Heart left ventricle (tissue), 16 donors: ENCODE measurements at regions not wholly inside any gene's neighbourhood (a gene's known extent, or its start where the extent isn't known, plus 50 kb on each side); places are given as distances from the start of the nearest gene placed in this dataset.

Source experiments
- ATAC-seq, 4 donors: fragments of 200-7000 bp; cut with Tn5 transposase; one replicate each; pipeline ENCODE4 v1.9.1; 2020 to 2022; ENCODE audit warnings: moderate library complexity in 4 of 4, mild to moderate bottlenecking in 3 of 4, moderate number of reproducible peaks in 1 of 4
- DNase-seq, 5 donors: peaks; one replicate each; pipeline ENCODE4 v3.0.0-alpha.2; 2020
- H3K27ac ChIP-seq, 12 donors: fragments of 200-600 bp; sonication (generic) in 4 of 12; one replicate each; pipeline versions ENCODE4 v1.5.0 to v1.8.0; 2016 to 2022; ENCODE audit warnings: mild to moderate bottlenecking in 2 of 12
- H3K27me3 ChIP-seq, 9 donors: fragments of 200-600 bp; sonication (generic) in 2 of 9; one replicate each; pipeline versions ENCODE4 v1.5.1 to v1.8.0; 2016 to 2022; ENCODE audit warnings: mild to moderate bottlenecking in 3 of 9
- H3K36me3 ChIP-seq, 9 donors: fragments of 200-600 bp; sonication (generic) in 2 of 9; one replicate each; pipeline versions ENCODE4 v1.5.0 to v1.8.0; 2018 to 2022; ENCODE audit warnings: mild to moderate bottlenecking in 2 of 9
- H3K4me1 ChIP-seq, 12 donors: fragments of 200-600 bp; sonication (generic) in 4 of 12; one replicate each; pipeline versions ENCODE4 v1.5.0 to v1.8.0; 2016 to 2022; ENCODE audit warnings: mild to moderate bottlenecking in 3 of 12
- H3K4me3 ChIP-seq, 12 donors: fragments of 200-600 bp; sonication (generic) in 4 of 12; one replicate each; pipeline versions ENCODE4 v1.5.0 to v1.8.0; 2017 to 2022; ENCODE audit warnings: mild to moderate bottlenecking in 9 of 12, moderate library complexity in 4 of 12
- H3K9me3 ChIP-seq, 12 donors: fragments of 200-600 bp; sonication (generic) in 4 of 12; one replicate each; pipeline versions ENCODE4 v1.5.0 to v1.8.0; 2016 to 2022; ENCODE audit warnings: mild to moderate bottlenecking in 1 of 12
- POLR2A ChIP-seq, 2 donors: fragments of 450-650 bp; IDR thresholded peaks; one replicate each; pipeline ENCODE4 v1.6.1; 2017; ENCODE audit warnings: antibody characterized with exemption in 2 of 2, mild to moderate bottlenecking in 2 of 2, moderate library complexity in 2 of 2
- WGBS, 4 donors: extraction: QIAGEN DNeasy Blood & Tissue Kit in 2 of 4; methylation state at CpG; one replicate each; pipeline versions ENCODE4 v1.1.5 to v1.1.7; 2013 to 2018; 5-methylcytosine and 5-hydroxymethylcytosine counted together
- intact Hi-C, 10 donors: fragments of 100-400 bp; cut with DNase I; formaldehyde crosslinking; loops; one replicate each; pipeline versions ENCODE4 v1.11.1 to v1.14.2; 2022
- TF ChIP-seq, protein P1 (sequence below), 12 donors: fragments of 200-600 bp; sonication (generic) in 4 of 12; IDR thresholded peaks; one replicate each; pipeline versions ENCODE4 v1.5.0 to v1.8.0; 2018 to 2022; ENCODE audit warnings: antibody characterized with exemption in 12 of 12, mild to moderate bottlenecking in 5 of 12
- donor health status: ischemic (EF 13 %, LVEDD 7.1; RV severe dilation, severe dysfunction).
- donor health status: healthy with polysubstance abuse.
- donor health status: DM: no; HTN: yes; CAD: no.
- donor health status: DM: no; HTN: no; CAD: no.
- donor health status: ischemic (EF 25% LVEDD 6.9; RV normal size, moderate dysfunction).
- donor health status: ischemic (EF 25% LVEDD 5.7; RV mildly dilated, moderate dysfunction).
- donor health status: healthy.
- donor health status: DM: yes; HTN: yes; CAD: no.
- donor health status: ischemic (EF 35%, LVEDD 5.7; RV mildly dilated, moderate dysfunction).
- donor health status: nonischemic (EF 11% LVEDD 7.7; RV severe dilation, severe dysfunction).
- donor health status: DM: yes; HTN: yes; CAD: no.
- donor health status: PGD.
- donor health status: ischemic (EF 29% LVEDD 5.4; RV normal size, mild dysfunction).
- donor health status: nonischemic (EF 23%, LVEDD 6.1; RV moderate dilation, normal function).

DNA sequence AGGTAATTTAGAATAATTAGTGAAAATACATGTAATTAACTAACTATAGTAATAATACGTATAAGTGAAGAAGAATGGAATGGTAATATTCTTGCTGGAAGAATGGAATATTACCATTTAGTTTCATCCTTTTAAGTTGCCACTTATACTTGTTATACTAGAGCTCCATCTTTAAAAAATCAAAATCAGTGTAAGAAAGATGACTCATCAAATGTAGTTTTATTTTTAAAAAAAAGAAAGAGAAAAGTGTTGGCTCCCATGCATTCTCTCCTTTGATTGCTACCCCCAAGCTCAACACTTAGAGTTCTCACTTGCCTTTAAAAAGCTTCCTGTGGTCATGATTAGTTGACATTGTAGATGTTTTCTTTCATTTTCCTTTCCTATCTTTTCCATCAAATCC lies 82.4 kb upstream of the KIF2B start:
- Histone ChIP-seq H3K4me1 (no peaks in the 10 kb centered on the region), H3K9me3 (peaks cover 0 to 5% (median 0%) of the 10 kb centered on the region in 12 donors), H3K27me3 (no peaks in the 10 kb centered on the region), H3K36me3 (no peaks in the 10 kb centered on the region), H3K27ac (no peak overlapping the region), H3K4me3 (no peak overlapping the region)
- 93 to 97% (median 95%) methylated on average over 1 of the region's 1 CpG for WGBS, 4 donors
- no peak for DNase-seq
- intact Hi-C loops, result no loop called here
- TF ChIP-seq, protein P1, sequence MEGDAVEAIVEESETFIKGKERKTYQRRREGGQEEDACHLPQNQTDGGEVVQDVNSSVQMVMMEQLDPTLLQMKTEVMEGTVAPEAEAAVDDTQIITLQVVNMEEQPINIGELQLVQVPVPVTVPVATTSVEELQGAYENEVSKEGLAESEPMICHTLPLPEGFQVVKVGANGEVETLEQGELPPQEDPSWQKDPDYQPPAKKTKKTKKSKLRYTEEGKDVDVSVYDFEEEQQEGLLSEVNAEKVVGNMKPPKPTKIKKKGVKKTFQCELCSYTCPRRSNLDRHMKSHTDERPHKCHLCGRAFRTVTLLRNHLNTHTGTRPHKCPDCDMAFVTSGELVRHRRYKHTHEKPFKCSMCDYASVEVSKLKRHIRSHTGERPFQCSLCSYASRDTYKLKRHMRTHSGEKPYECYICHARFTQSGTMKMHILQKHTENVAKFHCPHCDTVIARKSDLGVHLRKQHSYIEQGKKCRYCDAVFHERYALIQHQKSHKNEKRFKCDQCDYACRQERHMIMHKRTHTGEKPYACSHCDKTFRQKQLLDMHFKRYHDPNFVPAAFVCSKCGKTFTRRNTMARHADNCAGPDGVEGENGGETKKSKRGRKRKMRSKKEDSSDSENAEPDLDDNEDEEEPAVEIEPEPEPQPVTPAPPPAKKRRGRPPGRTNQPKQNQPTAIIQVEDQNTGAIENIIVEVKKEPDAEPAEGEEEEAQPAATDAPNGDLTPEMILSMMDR (IDR thresholded peaks at IDR 0.05), result no peak
- TF ChIP-seq POLR2A (IDR thresholded peaks at IDR 0.05), result no peak
- ATAC-seq, result no peak

DNA sequence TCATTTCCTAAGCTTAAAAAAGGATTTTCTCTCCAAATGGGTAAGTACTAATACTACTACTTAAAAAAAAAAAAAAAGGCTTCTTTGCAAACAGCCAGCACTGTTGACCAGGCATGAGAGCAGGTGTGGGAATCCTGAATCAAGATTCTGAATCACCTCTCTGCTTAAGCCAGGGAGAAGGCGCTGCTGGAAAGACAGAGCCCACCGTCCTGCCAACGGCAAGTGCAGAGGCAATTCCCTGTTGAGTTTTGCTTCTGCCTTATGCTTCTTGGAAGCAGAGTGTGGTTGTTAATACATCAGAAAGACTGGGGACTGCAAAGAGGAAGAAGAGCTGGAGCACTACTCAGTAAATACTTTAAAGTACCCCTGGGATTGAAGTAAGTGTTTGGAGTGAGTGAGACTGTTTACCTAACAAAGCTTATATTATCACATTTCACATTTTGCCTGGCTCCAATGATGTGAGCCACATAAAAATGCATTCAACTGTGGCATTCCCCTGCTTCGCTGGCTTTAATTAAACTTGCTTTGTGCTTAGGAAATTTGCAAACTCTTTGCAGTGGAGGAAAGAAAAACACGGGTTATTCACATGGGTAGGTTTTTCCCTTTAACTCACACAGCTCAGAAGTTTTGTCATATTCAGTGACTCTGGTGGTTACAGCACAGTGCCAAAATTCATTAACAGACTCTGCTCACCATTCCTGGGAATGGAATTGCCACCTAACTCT lies 86.0 kb upstream of the KIF2B start:
- no peak for TF ChIP-seq POLR2A (IDR thresholded peaks at IDR 0.05)
- TF ChIP-seq, protein P1 (IDR thresholded peaks at IDR 0.05), result no peak
- Histone ChIP-seq H3K36me3 (no peaks in the 10 kb centered on the region), H3K4me1 (no peaks in the 10 kb centered on the region), H3K27ac (no peak overlapping the region), H3K27me3 (no peaks in the 10 kb centered on the region), H3K9me3 (peaks cover 0 to 5% (median 0%) of the 10 kb centered on the region in 12 donors), H3K4me3 (no peak overlapping the region)
- 67 to 73% (median 70%) methylated on average over 5 of the region's 5 CpGs for WGBS, 4 donors
- no peak for DNase-seq
- ATAC-seq, result no peak
- intact Hi-C loops, result no loop called here

DNA sequence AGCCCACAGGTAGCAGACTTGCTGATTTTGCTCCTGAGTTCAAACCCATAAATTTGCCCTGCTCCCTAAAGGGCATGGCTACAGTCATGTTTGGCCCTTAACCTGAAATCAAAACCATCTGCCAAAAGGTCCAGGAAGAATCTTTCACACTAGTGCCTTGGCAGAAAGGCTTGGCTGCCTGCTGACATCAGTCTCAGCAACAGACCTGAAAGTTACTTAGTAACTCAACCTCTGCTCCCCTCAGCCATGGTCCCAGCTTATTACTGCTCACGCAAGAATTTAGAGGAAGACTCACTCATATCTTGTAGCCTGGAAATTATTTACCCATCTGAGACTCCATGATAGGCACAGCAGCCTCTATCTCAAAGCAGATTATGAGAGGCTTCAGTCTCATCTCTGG lies 98.0 kb upstream of the KIF2B start:
- TF ChIP-seq, protein P1 (IDR thresholded peaks at IDR 0.05), result no peak
- TF ChIP-seq POLR2A (IDR thresholded peaks at IDR 0.05), result no peak
- WGBS, 4 donors, result 90 to 92% (median 90%) methylated on average over 1 of the region's 1 CpG
- Histone ChIP-seq H3K4me1 (no peaks in the 10 kb centered on the region), H3K27me3 (no peaks in the 10 kb centered on the region), H3K36me3 (no peaks in the 10 kb centered on the region), H3K9me3 (peaks cover 0 to 14% (median 0%) of the 10 kb centered on the region in 12 donors), H3K4me3 (no peak overlapping the region), H3K27ac (no peak overlapping the region)
- ATAC-seq, result no peak
- intact Hi-C loops, result no loop called here
- DNase-seq, result no peak

DNA sequence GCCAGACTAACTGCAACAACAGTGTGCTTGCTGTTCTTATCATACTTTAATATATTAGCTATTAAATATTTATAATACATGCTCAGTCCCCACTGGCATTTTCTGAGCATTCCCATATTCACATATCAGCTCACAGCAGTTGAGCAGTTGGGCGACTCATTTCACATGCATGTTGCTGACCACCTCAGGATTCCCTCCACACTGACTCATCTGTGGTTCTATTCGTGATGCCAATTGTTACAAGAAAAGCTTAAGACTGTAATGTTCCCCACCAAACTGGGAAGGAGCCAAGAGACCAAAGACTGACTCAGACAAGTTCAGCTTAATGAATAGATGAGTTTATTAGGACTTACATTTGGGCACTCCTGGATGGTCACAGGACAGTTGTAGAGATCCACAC lies 100.3 kb upstream of the KIF2B start:
- Histone ChIP-seq H3K4me3 (no peak overlapping the region), H3K36me3 (no peaks in the 10 kb centered on the region), H3K9me3 (peaks cover 0 to 8% (median 0%) of the 10 kb centered on the region in 12 donors), H3K4me1 (no peaks in the 10 kb centered on the region), H3K27me3 (no peaks in the 10 kb centered on the region), H3K27ac (no peak overlapping the region)
- intact Hi-C loops, result no loop called here
- ATAC-seq (no peak), DNase-seq (no peak)
- TF ChIP-seq, protein P1 (IDR thresholded peaks at IDR 0.05), result no peak
- TF ChIP-seq POLR2A (IDR thresholded peaks at IDR 0.05), result no peak
- WGBS, 4 donors, result 49 to 58% (median 56%) methylated on average over 2 of the region's 2 CpGs
